GM19468 (cell line): ENCODE measurements at regions not wholly inside any gene's neighbourhood (a gene's known extent, or its start where the extent isn't known, plus 50 kb on each side); places are given as distances from the start of the nearest gene placed in this dataset.
A peak's percentile ranks its signal among the peaks of the same experiment; 100 is the strongest.

ENCODE experiments used
- ATAC-seq: cut with Tn5 transposase; IDR thresholded peaks from one replicate; pipeline ENCODE4 v1.9.1; 2021; ENCODE audit warnings: mild to moderate bottlenecking, moderate library complexity, moderate number of reproducible peaks; ENCODE audit not compliant: unreplicated experiment; ENCODE audit errors: extremely low read depth

DNA sequence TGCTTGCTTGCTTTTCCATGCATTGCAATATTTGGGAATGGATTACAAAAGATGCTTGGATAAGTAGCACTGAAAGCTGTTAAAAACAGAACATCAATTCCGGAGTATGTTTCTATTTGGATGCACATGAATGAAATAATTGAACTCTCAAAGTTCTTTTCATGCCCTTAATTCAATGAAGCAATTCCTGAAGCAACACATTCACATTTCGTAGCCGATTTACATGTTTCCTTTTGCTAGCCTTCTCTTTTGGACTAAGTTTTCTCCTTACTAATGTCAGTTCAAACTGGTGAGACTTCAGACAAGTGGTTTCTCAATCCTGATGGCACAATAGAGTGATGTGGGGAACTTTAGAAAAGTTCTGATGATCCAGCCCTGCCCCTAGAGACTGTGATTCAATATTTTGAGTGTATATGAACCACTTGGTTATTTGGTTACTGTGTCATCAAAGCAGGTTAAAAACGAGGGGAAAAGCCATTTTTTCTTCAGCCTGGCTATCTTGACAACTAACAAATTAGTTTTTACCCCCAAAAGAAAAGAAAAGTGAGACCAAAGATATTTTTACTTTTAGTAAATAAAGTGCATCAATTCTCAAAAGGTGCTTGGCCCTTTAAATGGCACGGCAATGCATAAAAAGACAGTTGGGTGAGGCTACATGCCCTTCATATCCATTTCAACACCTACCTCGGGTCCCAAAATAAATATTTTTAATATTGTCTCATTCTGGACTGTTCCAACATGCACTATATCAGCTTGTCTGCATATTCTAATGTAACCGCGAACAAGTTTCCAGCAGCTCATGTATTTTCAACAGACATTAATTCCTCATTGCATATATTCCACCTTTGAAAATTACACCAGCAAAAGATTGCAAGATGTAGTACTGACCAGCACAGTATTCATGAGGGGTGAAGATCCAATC lies 90.1 kb upstream of the RPL34 start:
- ATAC-seq = no peak

- no peak for ATAC-seq
These were observed 91.3 kb upstream of the RPL34 start for GRCh38 chr4:108529102-108529501.

- ATAC-seq = no peak
These were observed 92.7 kb upstream of the RPL34 start for GRCh38 chr4:108527723-108528122.

GRCh38 chr4:108520807-108521206 lies 99.6 kb upstream of the RPL34 start:
- no peak for ATAC-seq

DNA sequence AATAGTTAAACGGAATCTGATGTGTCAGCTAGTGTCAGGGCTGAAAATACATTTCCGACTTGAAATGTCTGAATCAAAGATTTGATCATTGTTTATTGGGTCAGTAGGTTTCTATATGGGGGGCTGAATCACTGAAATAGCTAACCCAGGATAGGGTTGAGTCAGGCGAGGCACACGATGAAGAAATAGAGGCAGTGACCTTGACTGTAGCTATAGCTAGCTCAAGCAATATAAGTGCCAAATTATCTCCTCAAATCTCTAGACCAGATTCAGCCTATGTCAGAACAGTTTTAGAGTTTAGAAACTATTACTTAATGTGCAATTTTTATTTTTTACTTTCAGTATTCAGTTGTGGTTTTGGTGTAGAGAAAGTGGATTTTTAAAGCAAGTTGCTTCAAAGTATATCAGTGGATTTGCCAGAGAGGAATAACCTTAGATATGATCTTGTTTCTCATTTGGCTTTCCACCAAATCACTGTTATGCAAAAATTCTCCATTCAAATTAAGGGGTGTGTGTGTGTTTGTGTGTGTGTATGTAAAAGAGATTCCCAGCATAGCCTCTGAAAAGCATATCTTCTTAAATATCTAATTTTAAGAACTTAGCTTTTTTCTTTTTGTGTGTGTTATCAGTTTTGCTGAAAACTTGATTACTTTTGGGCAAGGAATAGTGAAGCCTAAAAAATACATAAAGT lies 100.3 kb upstream of the RPL34 start:
- no peak for ATAC-seq

DNA sequence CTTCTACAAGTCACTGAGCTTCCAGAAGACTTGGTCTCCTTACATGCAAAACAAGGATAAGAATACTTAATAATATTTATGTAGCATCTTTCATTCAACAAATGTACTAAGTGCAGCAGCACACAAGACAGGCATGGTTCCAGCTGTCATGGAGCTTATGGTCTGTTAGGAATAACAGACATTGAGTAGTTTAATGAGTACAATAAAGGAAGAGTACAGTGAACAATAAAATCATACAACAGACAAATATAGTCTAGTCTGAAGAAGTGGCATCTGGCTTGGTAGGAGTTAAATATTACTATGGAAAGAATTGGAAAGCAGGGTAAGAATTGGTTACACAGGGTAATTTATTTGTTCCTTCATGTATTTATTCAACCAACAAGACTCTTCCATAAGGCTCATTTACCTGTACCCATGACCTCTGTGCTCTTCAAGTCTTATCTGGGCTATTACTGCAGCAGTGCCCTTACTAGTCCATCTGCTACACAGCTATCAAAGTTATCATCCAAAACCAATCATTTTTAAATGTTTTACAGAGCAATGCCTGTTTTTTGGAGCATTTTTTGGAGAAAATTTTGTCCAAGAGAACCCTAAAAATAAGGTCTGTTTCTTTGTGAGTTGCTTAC lies 101.1 kb upstream of the RPL34 start:
- no peak for ATAC-seq

DNA sequence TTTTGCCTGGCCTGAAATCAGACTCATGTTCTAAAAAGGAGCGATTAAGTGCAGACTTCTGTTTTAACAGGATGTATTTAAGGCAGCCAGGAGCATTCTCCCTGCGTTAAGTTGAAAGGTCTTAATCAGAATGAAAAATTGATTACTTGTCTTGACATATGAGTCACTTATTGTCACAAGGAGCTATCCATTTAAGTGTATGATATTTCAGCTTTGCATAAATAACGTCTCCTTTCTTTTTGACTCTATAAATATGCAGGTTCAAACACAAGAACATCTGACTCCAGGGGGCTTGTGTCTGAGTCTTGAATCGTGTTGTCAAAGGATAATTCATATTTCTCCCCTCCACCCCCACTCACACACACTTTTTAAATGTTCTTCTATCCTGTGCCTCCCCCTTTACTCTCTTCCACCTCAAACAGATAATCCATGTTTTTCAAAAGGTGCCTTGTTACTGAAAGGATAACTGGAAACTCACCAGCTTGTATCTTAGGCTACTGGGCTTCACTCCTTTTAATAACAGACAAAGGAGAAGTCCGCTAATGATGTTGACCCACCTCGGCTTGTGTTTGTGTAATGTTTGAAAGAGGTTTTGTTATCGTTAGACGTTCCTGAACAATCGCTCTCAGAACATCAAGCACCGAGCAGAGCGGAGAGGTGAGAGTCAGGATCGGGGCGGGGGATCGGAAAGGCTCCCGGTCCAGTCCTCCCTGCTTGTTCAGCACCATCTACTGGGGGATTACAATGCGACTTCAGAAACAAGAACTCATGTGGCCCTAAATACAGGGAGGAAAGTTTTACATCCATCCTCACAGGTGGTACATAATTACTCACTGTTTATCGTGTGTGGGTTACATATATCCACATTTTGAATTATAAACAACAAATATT lies 107.5 kb upstream of the RPL34 start:
- no peak for ATAC-seq

GRCh38 chr4:108511618-108512017 lies 108.8 kb upstream of the RPL34 start:
- ATAC-seq = no peak

DNA sequence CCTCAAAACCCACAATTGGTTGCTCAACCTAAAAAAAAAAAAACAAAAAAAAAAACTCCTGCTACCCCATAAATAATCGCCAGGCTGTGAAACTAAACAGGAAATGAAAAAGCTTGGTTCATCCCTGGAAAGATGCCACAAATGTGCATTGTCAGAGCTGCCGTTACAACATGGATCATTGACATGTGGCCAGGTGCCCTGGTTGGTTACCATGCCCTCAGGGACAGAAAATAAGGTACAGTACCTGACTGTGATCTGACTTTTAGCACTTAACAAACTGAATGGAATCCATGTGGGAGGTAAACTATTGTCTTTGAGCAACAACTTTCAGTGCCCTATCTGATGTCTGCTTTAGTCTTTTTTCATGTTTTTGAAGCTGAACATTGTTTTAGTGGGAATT lies 118.0 kb upstream of the RPL34 start:
- no peak for ATAC-seq

DNA sequence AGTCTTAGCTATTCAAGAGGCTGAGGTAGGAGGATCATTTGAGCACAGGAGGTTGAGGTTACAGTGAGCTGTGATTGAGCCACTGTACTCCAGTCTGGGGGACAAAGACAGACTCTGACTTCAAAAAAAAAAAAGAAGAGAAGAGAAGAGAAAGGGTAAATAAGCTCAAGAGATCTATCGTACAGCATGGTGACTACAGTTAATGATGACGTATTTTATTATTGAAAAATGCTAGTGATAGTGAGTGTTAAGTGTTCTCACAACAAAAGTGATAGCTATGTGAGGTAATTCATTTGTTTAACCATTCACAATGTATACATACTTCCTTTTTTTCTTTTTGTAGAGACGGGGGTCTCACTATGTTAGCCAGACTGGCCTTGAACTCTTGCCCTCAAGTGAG lies 121.5 kb upstream of the RPL34 start:
- ATAC-seq = no peak

DNA sequence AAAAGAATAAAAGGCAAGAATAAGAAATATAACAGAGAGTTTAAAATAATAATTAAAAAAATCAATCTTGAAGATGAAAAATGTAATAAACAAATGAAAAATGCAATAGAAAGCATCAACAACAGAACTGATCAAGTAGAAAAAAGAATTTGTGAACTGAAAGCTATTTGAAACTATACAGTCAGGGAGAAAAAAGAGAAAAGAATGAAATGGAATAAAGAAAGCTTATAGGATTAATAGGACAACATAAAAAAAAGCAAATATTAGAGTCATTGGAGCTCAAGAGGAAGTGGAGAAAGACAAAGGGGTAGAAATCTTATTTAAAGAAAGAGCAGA lies 126.8 kb upstream of the RPL34 start:
- no peak for ATAC-seq

DNA sequence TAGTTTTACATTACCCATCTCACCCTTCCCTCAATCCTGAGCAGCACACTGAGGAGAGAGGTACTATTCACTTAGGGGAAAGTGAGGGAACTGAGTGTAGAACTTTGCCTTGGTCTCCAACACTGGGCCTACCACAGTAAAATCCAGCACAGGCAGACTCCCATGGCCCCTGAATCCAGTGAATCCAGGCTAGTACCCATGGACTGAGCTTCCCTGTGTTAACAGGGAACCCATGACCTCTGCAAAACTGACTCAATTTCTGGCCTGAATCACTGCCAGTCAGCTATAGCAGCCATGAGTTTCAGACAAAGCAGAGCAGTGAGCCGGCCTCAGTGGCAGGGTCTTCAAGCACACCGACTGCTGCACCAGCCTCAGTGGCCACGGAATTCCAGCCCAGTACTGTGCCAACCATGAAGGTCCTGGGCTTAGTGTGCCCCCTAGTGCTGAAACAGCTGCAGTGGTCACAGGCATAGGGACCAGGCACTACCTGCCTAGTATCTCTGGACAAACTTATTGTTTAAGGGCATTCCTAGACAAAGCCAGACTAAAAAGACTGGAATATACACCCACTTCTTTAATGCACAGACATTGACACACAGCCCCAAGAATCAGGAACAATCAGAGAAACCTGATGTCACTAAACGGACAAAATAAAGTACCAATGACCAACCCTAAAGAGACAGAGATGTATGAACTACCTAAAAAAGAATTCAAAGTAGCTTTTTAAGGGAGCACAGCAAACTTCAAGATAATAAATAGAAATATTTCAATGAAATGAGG lies 127.4 kb upstream of the RPL34 start:
- peak; percentile 26 for ATAC-seq

GRCh38 chr4:108488865-108489264 lies 131.5 kb upstream of the RPL34 start:
- ATAC-seq = no peak

GRCh38 chr4:108486046-108486445 lies 134.3 kb upstream of the RPL34 start:
- no peak for ATAC-seq

DNA sequence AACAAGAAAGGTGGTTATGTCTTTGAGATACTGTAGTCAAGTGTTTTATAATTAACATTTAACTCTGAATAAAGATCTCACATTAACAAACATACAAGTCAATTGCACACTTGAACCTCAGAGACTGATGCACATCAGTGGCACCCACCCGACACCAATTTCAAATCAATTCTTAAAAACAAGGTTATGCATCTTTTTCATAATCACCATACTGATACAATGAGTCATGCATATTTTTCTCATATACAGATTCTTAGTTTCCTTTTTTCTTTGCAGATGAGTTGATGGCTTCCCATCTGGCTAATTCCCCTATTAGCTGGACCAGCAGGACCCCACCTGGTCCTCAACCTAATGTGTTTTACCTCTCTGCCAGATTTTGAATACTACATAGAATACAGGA lies 136.2 kb upstream of the RPL34 start:
- no peak for ATAC-seq

GRCh38 chr4:108483650-108484049 lies 136.7 kb upstream of the RPL34 start:
- ATAC-seq = no peak

- ATAC-seq = no peak
These were observed 137.3 kb upstream of the RPL34 start for GRCh38 chr4:108483079-108483478.

DNA sequence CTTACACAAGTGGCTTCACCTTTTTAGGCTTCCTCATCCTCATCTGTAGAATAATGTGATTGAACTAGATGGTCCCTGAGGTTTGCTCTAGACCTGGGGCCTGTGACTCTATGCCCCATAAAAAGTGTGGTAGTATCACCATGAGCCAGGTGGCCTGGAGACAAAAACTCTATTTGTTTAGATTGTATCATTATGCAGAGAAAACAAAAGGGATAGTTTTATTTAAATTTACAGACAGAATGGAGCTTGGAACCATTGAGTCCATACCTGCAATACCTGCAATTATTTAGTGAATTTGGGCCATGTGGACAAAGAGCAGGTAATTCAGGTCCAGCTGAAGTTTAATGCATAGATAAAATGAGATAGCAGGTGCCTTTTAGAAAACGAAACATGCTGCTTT lies 139.5 kb upstream of the RPL34 start:
- no peak for ATAC-seq

DNA sequence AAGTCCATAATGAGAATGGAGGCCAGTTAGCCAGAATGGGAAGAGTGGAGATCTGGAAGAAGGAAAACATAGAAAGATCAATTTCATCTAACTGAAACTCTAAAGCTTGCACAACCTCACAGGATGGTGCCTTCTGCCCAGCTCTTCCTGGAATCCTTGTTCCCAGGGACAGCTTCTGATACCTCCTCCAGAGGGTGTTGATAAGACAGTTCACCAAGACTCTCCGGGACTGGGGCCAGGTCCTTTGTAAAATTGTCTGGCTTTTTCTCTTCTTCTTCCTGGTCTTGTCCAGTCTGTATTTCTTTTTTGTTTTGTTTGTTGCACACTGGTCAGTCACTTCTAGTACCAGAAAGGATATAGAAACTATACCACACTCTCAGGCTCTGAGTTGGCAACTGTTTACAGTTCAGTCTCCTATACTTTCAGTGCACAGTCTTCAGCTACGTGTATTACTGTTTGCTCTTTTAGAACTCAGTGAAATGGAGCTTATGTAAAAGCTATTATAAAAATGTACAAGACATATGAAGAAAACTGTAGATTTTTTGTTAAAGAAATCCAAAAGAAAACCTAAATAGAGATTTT lies 142.8 kb upstream of the RPL34 start:
- no peak for ATAC-seq
